ENCODE measurements at regions not wholly inside any gene's neighbourhood (a gene's known extent, or its start where the extent isn't known, plus 50 kb on each side); places are given as distances from the start of the nearest gene placed in this dataset.
"Not testable (repeated sequence)": the region's sequence is repeated elsewhere in the genome, so short reads cannot be mapped to it uniquely, and the experiment has no call there.

DNA sequence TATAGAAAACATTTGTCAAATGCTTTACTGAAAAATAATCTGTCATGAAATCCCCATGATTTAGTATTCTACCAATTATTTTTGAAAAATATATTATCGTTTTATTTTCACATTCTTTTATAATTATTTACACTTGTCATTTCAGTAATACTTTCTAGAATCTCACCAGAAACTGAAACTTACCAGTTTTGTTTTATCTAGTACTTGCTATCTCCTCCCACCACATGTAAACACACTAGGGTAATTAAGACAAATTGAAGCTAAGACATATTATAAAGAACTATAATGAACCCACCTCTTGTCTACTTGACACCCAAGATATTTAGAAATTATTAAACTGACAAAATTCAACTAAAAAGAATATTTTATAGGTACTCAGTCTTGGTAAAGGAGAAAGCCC is 51.5 kb upstream of the GRM3 start:
- no peak for FAIRE-seq

- FAIRE-seq = no peak
Measured at GRCh38 chr7:86574006-86574405, 69.7 kb upstream of the GRM3 start.

DNA sequence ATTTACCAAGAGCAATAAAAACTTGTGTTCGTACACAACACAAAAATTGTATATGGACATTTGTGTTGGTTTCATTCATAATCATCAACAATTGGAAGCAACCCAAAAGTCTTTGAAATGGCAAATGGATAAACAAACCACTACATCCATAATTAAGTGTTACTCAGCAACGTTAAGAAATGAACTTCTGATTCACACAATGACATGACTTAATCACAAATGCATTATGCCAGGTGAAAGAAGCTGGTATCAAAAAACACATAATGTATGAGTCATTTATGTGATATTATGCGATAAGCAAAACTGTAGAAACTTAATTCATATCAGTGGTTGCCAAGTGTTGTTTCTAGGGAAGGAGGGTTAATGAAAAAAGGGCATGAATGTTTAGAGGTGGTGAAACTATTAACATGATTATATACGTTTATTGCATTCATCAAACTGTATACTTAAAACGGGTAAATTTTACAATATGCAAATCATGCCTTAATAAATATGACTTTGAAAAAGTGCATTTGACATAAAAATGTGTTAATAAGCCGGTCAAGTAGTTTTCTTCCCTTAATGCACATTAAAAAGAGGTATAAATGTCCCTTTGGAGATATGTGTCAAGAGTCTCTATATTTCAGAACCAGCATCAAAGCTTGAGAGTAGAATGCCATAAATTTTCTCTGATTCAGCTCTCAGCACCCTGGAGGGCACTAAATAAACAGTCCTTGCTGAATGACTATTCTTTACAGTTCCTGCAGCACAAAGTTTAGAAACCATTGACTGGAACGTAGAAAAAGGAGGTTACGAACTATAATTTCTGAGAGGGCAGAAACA is 84.8 kb upstream of the GRM3 start:
- FAIRE-seq = no peak

DNA sequence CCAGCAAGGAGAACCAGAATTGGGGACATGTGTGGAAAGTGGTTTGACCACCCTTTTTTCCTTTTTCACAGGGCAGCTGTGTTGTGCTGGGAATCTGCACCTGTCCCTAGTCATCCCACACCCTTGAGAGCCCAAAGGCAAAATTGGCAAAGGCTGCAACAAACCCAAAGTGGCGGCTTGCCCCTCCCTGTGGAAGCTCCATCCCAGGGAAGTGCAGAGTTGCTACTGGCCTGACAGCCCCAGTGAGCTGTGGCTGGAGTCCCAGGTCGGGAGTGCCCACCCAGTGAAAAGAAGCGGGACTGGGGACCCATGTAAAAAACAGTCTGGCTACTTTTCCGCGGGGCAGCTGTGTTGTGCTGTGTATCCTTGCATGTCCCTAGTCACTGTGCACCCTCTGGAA is 109.1 kb upstream of the GRM3 start:
- FAIRE-seq = no peak

DNA sequence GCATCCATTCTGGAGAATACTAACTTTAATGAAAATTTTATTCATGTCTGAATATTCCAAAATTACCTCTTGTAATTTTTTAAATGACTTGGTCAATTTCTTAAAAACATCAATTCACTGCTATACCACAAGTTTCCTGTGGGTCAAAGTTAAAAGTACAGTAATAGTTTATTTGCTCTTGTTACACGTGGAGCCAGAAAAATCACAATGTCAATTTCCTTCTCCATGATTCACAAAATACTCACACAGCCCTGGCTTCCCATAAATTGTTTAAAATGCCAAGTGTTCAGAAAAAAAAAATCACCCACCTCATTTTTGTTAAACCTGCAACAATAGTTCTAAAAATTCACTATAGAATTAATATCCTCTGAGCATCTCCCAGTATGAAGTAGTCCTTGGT is 139.5 kb upstream of the GRM3 start:
- FAIRE-seq = no peak

GRCh38 chr7:86499986-86500385 is 143.7 kb upstream of the GRM3 start:
- FAIRE-seq = no peak

DNA sequence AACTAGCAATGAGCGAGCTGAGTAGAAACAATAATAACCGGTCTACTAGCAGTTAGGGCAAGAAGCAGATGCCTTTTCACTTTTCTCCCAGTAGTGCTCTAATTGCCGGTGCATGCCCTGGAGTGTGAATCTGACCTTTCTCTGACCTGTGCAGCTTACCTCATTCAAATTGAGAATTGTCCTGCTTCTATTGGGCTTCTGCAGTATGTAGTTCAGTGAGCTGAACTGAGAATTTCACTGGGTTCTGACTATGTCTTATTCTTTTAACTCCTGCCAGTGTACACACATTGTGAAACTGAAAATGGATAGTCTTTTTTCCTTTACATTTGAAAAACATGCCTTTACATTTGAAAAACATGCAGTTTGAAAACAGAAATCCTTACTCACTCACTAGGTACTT is 157.9 kb upstream of the GRM3 start:
- no peak for FAIRE-seq

DNA sequence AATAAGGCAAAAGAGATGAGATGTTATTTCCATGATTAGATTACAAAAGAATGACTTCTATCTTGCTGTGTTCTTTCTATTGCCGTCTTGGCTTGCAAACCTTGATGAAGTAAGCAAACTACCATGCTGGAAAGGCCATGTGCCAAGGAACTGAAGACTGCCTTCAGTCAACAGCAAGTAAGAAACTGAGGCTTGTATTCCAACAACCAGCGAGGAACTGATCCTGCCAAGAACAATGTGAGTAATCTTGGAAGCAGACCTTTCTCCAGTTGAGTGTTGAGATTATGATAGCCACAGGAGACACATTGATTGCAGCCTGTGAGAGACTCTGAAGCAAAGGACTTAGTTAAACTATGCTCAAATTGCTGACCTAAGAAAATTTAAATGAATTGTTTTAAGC is 164.6 kb upstream of the GRM3 start:
- no peak for FAIRE-seq

DNA sequence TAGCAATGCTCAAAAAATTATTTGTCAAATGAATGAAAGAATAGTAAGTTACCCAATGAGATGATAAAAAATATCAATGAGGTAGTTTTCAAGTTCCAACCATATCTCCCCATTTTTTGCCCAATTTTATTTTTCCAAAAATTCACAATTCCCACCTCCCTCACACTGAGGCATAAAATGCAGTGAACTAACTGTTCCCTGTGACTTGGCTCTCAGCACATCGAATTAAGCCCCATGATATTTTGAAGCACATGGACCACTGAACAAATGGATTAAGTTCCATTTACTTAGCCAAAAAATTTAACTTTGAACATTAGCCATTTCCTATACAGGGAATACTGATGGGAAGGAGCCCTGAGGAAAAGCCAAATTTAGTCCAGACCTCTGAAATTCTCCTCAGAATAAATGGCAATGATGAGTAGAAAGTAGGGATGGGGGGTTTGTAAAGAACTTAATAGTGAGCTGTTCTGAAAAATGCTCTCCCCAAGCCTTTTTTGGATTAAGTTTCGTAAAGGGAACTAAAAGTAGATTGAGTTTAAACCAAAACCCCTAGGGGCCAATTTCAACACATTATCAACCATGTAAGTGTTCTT is 166.3 kb upstream of the GRM3 start:
- no peak for FAIRE-seq

DNA sequence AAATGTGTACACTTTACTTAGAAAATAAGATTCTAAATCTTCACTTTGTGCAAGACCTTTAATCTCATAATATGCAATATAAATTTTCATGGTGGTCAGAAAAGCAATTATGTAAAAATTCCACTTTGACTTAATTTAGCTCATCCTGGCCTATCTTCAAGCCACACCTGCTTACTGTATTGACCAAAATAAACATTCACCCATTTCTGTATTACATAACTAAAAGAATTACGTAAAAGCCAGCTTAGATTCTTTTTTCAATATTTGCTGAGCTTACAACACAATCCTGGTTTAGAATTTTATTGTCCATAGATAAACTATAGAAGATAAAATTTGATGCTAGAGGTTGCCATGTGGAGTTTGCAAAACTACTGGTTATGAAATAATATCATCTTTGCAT is 172.9 kb upstream of the GRM3 start:
- FAIRE-seq = no peak

DNA sequence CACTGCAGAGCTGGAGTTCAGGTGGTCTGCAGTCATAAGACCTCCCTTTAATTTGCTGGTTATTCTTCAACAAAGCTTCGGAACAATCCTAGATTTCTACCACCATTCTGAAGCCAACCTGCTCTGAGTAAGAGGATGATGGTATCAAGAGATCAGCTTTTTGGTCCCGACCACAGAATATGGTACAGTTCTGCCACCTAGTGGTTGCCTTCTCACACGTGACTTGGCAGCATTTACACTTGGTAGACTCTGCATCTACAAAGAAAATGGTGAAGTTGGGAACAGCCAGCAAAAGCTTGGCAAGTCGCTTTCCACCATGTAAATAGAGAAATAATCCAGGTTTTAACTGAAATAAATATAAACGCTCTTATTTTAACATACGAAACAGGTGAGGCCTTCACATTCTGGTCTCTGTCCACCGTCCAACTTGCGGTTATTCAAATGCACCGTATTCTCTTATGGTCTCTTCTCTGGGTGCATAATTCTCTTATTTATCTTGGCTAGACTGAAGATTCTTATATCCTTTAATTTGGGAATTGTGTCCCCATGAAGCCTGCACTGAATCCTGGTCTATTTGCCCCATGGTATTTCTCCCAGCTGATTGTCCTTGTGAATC is 173.9 kb upstream of the GRM3 start:
- no peak for FAIRE-seq

GRCh38 chr7:86454753-86455152 is 189.0 kb upstream of the GRM3 start:
- no peak for FAIRE-seq

GRCh38 chr7:86453454-86453853 is 190.3 kb upstream of the GRM3 start:
- no peak for FAIRE-seq

- no peak for FAIRE-seq
Measured at GRCh38 chr7:86448856-86449255, 194.9 kb upstream of the GRM3 start.

GRCh38 chr7:86445285-86445684 is 198.4 kb upstream of the GRM3 start:
- FAIRE-seq = no peak

- no peak for FAIRE-seq
Measured at GRCh38 chr7:86444245-86444644, 199.5 kb upstream of the GRM3 start.

DNA sequence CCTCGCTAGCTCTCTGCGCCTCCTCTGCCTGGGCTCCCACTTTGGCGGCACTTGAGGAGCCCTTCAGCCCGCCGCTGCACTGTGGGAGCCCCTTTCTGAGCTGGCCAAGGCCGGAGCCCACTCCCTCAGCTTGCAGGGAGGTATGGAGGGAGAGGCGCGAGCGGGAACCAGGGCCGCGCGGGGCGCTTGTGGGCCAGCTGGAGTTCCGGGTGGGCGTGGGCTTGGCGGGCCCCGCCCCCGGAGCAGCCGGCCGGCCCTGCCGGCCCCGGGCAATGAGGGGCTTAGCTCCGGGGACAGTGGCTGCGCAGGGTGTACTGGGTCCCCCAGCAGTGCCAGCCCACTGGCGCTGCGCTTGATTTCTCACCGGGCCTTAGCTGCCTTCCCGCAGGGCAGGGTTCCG is 203.3 kb upstream of the GRM3 start:
- FAIRE-seq = not testable (repeated sequence)

DNA sequence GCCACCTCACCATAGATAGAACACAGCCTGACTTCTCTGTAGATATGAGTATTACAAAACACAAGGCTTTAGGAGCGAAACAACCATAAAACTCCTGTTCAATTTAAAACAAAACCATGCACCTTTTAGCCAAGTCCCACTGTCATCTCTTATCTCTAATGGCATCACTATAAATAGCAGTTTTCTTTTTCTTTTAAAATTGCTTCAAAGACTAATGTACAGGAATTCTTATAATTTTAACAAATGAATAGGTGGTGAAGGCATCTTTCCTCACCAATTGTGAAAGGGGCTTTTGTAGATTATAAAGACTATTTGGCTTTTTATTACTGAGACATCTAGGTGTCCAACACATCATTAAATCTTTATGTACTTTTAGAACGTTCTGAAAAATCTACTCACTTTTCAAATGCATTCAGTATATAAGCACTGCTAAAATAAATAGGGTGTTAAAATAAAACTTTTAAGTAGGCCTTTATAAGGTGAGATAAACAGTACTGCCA is 205.7 kb upstream of the GRM3 start:
- FAIRE-seq = no peak

GRCh38 chr7:86431761-86432160 is 211.9 kb upstream of the GRM3 start:
- no peak for FAIRE-seq

- no peak for FAIRE-seq
Measured at GRCh38 chr7:86411814-86412213, 231.9 kb upstream of the GRM3 start.

DNA sequence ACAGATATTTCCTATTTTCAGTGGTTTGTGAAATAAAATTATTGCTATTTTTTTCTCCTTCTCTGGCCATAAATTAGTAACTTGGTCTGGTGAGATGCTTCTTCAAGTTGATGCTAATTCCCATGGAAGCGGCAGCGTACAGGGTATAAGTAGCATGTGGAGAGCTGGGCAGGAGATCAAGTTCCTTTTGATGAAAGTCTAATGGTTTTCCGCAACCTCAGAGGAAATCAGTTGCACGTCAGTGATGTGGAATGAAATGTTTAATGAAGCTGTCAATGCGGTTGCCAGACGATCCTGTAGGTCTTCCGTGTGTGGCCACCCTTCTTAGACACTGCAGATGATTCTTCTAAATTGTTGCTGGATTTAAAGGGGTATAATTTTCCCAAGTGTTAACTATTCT is 236.4 kb upstream of the GRM3 start:
- no peak for FAIRE-seq

- FAIRE-seq = no peak
Measured at GRCh38 chr7:86391813-86392212, 251.9 kb upstream of the GRM3 start.

- not testable (repeated sequence) for FAIRE-seq
Measured at GRCh38 chr7:86375602-86376001, 268.1 kb upstream of the GRM3 start.

DNA sequence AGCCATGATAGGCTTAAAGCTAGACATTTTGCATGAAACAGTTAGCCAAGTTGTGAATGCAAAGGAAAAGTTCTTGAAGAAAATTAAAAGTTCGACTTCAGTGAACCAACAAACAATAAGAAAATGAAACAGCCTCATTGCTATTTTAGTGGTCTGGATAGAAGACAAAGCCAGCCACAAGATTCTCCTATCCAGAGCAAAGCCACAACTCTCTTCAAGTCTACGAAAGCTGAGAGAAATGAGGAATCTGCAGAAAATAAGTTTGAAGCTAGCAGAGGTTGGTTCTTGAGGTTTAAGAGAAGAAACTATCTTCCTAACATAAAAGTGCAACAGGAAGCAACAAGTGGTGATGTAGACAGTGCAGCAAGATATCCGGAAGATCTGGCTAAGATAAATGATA is 271.4 kb upstream of the GRM3 start:
- no peak for FAIRE-seq

Measured in colon (tissue), 2 donors.